ENCODE measurements at regions not wholly inside any gene's neighbourhood (a gene's known extent, or its start where the extent isn't known, plus 50 kb on each side); places are given as distances from the start of the nearest gene placed in this dataset.

DNA sequence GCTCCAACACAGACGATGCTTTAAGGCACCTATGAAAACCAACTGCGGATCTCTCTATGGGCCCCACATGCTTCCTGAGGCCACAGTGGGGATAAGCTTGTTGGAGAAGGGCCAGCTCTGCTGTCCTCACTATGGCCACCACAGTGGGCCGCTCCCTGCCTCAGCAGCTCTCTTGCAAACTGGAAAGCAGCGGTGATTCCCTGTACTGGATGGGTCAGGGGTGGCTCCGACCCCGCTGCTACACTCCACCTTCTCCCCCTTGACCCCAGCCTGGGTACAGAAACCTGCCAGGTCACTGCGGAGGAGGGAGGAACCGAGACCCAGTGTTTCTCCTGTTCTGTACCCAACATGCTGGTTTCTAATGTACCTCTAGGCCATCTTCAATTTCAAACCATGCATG lies 403.9 kb downstream of the CTTN start (continued):
- TF ChIP-seq, protein P1, sequence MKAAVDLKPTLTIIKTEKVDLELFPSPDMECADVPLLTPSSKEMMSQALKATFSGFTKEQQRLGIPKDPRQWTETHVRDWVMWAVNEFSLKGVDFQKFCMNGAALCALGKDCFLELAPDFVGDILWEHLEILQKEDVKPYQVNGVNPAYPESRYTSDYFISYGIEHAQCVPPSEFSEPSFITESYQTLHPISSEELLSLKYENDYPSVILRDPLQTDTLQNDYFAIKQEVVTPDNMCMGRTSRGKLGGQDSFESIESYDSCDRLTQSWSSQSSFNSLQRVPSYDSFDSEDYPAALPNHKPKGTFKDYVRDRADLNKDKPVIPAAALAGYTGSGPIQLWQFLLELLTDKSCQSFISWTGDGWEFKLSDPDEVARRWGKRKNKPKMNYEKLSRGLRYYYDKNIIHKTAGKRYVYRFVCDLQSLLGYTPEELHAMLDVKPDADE (IDR thresholded peaks at IDR 0.05): no peak
- TF ChIP-seq ZNF331 (CRISPR knock-in tag; IDR thresholded peaks at IDR 0.05; ENCODE audit: low read depth) (no peak), CREB1 (CRISPR knock-in tag; IDR thresholded peaks at IDR 0.05; ENCODE audit: low read depth) (no peak), EZH2 (IDR thresholded peaks at IDR 0.05; ENCODE audit: low read depth, unreplicated experiment) (no peak), STAT1 (IDR thresholded peaks at IDR 0.05; ENCODE audit: unreplicated experiment) (no peak), ZNF114 (CRISPR knock-in tag; IDR thresholded peaks at IDR 0.05) (no peak), POLR2AphosphoS5 (IDR thresholded peaks at IDR 0.05; ENCODE audit: low read depth) (no peak)
- TF ChIP-seq, protein P2, sequence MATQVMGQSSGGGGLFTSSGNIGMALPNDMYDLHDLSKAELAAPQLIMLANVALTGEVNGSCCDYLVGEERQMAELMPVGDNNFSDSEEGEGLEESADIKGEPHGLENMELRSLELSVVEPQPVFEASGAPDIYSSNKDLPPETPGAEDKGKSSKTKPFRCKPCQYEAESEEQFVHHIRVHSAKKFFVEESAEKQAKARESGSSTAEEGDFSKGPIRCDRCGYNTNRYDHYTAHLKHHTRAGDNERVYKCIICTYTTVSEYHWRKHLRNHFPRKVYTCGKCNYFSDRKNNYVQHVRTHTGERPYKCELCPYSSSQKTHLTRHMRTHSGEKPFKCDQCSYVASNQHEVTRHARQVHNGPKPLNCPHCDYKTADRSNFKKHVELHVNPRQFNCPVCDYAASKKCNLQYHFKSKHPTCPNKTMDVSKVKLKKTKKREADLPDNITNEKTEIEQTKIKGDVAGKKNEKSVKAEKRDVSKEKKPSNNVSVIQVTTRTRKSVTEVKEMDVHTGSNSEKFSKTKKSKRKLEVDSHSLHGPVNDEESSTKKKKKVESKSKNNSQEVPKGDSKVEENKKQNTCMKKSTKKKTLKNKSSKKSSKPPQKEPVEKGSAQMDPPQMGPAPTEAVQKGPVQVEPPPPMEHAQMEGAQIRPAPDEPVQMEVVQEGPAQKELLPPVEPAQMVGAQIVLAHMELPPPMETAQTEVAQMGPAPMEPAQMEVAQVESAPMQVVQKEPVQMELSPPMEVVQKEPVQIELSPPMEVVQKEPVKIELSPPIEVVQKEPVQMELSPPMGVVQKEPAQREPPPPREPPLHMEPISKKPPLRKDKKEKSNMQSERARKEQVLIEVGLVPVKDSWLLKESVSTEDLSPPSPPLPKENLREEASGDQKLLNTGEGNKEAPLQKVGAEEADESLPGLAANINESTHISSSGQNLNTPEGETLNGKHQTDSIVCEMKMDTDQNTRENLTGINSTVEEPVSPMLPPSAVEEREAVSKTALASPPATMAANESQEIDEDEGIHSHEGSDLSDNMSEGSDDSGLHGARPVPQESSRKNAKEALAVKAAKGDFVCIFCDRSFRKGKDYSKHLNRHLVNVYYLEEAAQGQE (IDR thresholded peaks at IDR 0.05; ENCODE audit: unreplicated experiment): no peak

DNA sequence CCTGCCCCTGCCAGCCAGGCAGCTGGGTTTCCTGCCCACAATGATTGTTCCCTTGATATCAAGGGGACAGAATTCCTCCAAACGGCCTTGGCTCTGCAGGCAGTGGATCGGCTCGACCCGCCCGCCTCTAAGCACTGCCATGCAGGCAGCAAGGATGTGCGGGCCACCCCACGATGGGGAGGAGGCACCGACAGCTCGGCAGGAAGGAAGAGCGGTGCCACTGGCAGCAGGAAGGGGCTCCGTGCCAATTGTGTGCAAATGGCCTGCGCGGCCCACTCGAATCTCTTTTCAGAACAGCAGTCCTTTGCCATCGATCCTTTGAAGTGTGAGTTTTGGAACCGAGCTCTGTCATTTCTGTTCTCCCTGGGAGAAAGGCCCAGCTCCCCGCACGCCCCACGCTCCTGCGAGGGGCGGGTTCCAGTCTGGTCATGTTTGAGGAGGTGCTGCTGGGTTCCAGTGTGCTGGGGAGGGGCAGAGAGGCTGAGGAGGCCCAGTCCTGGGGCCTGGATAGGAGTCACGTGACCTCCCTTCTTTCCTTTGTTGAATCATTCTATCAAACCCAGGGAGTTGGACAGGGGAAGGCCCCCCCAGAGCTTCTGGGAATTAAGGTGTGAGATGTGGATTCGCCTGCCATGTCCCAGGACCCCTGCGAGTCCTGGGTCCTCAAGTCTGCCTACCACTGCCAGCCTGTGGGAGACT lies 406.0 kb downstream of the CTTN start:
- Mint-ChIP-seq H3K9me3 (no peaks in the 10 kb centered on the region), H3K4me1 (peaks cover 2% of the 10 kb centered on the region; the same call in 2 of the 3 replicates), H3K27me3 (ENCODE audit: insufficient read depth, low read depth, poor library complexity) (peaks cover 9% of the 10 kb centered on the region), H3K36me3 (ENCODE audit: low read depth) (peaks cover 57% of the 10 kb centered on the region), H3K27ac (no peak overlapping the region), H3K4me3 (no peak overlapping the region)
- H3K9me2 ChIP-seq (ENCODE audit: insufficient read depth): no peaks in the 10 kb centered on the region
- no peaks in the 10 kb centered on the region for H3K79me2 ChIP-seq (replicated peaks; ENCODE audit: insufficient read depth)
- H3K4me2 ChIP-seq: no peak overlapping the region
- no peaks in the 10 kb centered on the region for H3K27me3 ChIP-seq (ENCODE audit: insufficient read depth)
- H3K4me3 ChIP-seq: no peak overlapping the region
- no peaks in the 10 kb centered on the region for H3F3A ChIP-seq (replicated peaks; ENCODE audit: low read depth)
- no peak overlapping the region for H3K27ac ChIP-seq (ENCODE audit: low read depth)
- no peak overlapping the region for H2AFZ ChIP-seq
- H4K20me1 ChIP-seq (replicated peaks; ENCODE audit: insufficient read depth): no peaks in the 10 kb centered on the region; the same call in 1 of the 2 replicates
- no peaks in the 10 kb centered on the region for H3K4me1 ChIP-seq (ENCODE audit: insufficient read depth)
- no peaks in the 10 kb centered on the region for H3K36me3 ChIP-seq (ENCODE audit: insufficient read depth)
- ATAC-seq (no peak), DNase-seq (ENCODE audit: low spot score) (no peak)
- TF ChIP-seq, protein P2 (IDR thresholded peaks at IDR 0.05; ENCODE audit: unreplicated experiment): no peak
- TF ChIP-seq STAT1 (IDR thresholded peaks at IDR 0.05; ENCODE audit: unreplicated experiment) (no peak), ZNF331 (CRISPR knock-in tag; IDR thresholded peaks at IDR 0.05; ENCODE audit: low read depth) (no peak), NANOG (IDR thresholded peaks at IDR 0.05; ENCODE audit: borderline replicate concordance) (no peak), EZH2 (IDR thresholded peaks at IDR 0.05; ENCODE audit: low read depth, unreplicated experiment) (no peak), ZNF114 (CRISPR knock-in tag; IDR thresholded peaks at IDR 0.05) (no peak), JUNB (IDR thresholded peaks at IDR 0.05; ENCODE audit: unreplicated experiment) (no peak), CREB1 (CRISPR knock-in tag; IDR thresholded peaks at IDR 0.05; ENCODE audit: low read depth) (no peak)

All from GM23338 (cell line).